ENCODE measurements at regions not wholly inside any gene's neighbourhood (a gene's known extent, or its start where the extent isn't known, plus 50 kb on each side); places are given as distances from the start of the nearest gene placed in this dataset.

DNA sequence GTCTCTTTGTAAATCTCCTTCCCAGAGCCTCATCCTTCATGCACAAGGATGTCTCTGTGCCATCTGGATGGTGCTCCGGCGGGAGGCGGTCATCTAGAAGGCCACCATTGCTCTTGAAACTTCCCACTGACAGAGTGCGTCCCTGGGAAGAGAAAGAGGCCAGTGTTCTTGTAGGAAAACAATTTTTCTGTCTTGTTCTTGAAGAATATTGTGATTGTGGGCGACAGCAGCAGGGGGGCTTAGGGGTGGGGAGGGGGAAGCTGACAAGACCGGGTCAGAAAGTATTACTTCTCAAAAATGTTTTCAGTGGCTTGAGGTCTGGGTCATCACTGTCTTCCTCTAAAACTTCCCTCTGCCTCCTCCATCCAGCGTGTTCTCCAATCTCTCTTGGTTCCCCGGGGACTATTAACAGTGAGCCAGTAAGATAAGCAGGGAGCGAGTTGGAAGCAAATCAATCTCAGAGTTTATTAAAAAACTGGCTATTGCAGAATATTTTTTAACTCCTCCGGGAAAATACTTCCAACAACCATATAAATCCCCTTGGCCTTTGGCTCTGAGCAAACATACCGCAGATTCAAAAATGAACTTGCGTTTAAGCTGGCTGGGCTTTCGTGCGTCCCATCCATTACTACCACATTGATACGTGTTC, 597.8 kb upstream of the MGMT start:
- no peak for DNase-seq
- TF ChIP-seq, protein P1, sequence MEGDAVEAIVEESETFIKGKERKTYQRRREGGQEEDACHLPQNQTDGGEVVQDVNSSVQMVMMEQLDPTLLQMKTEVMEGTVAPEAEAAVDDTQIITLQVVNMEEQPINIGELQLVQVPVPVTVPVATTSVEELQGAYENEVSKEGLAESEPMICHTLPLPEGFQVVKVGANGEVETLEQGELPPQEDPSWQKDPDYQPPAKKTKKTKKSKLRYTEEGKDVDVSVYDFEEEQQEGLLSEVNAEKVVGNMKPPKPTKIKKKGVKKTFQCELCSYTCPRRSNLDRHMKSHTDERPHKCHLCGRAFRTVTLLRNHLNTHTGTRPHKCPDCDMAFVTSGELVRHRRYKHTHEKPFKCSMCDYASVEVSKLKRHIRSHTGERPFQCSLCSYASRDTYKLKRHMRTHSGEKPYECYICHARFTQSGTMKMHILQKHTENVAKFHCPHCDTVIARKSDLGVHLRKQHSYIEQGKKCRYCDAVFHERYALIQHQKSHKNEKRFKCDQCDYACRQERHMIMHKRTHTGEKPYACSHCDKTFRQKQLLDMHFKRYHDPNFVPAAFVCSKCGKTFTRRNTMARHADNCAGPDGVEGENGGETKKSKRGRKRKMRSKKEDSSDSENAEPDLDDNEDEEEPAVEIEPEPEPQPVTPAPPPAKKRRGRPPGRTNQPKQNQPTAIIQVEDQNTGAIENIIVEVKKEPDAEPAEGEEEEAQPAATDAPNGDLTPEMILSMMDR (IDR thresholded peaks at IDR 0.05), result no peak
- peaks cover 69% of the 10 kb centered on the region for H3K9me3 Mint-ChIP-seq
- H3K4me3 Mint-ChIP-seq, result no peak overlapping the region
- no peaks in the 10 kb centered on the region for H3K4me1 Mint-ChIP-seq (ENCODE audit: low read depth)
- peaks cover 4% of the 10 kb centered on the region for H3K27me3 Mint-ChIP-seq (ENCODE audit: insufficient read depth)
- H3K36me3 Mint-ChIP-seq (ENCODE audit: low read depth), result peaks cover 9% of the 10 kb centered on the region; the same call in 1 of the 2 replicates
- no peak overlapping the region for H3K27ac Mint-ChIP-seq

DNA sequence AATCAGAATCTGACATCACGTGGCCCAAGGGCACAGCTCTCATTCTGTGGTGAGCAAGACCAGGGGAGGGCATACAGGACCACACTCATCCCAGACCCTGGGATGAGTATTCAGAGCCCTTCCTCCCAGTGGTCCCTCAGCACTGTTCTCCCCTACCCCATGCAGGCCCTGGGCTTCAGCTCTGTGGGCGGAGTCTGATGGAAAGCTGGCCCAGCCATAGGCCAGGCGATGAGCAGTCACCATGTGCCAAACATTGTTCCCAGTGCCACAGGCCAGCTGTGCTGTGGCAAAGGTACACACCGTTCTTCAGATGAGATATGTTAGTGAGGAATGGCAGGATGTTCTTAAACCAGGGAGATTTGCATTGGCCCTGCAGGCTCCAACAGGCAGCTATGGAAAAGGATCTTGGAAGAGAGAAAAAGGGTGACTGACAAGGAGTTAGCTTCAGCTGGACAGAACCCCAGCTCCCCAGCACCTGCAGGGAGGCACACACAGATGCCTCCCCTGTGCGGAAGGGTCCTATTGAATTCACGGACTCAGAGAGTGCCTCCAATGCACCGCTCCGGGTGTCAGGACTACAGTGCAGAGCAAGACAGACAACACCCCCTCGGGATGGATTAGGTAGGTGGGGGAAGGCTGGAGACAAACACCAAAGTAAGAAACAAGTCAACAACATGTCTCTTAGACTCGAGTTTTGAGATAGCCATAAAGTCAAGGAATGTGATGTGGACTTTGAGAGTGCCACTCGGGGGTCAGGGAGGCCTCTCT, 596.0 kb upstream of the MGMT start:
- Mint-ChIP-seq H3K27me3 (ENCODE audit: insufficient read depth) (peaks cover 4% of the 10 kb centered on the region), H3K9me3 (peaks cover 68% of the 10 kb centered on the region), H3K4me3 (no peak overlapping the region), H3K27ac (no peak overlapping the region), H3K4me1 (ENCODE audit: low read depth) (no peaks in the 10 kb centered on the region), H3K36me3 (ENCODE audit: low read depth) (peaks cover 9% of the 10 kb centered on the region; the same call in 1 of the 2 replicates)
- DNase-seq, result no peak
- TF ChIP-seq, protein P1 (IDR thresholded peaks at IDR 0.05), result no peak

DNA sequence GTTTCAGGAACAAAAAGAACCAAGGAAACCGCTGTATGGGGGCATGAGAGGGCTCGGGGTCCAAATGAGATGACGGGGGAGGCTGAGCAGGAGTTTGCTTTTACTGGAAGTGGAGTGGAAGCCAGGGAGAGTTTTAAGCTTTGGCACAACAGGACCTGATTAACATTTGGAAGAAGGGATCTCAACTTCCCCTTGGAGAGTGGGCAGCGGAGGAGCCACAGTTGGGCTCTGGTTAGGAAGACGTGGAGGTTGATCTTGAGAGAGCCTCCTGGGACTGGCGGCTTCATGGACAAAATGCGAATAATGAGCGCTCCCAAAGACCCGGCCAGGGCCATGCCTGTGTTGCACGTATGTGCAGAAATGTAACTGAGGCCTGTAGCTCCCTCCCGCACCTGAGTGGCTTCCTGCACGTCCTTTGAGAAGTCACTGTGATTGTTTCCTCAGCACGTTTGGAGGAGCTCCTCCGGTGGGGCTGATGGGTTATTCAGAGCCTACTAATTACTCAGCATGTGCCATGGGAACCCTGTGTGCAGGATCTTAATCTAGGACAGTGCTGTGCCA, 595.3 kb upstream of the MGMT start:
- Mint-ChIP-seq H3K27me3 (ENCODE audit: insufficient read depth) (peaks cover 4% of the 10 kb centered on the region), H3K36me3 (ENCODE audit: low read depth) (peaks cover 9% of the 10 kb centered on the region; the same call in 1 of the 2 replicates), H3K9me3 (peaks cover 71% of the 10 kb centered on the region), H3K4me1 (ENCODE audit: low read depth) (no peaks in the 10 kb centered on the region), H3K4me3 (no peak overlapping the region), H3K27ac (no peak overlapping the region)
- TF ChIP-seq, protein P1 (IDR thresholded peaks at IDR 0.05), result no peak
- DNase-seq, result no peak

DNA sequence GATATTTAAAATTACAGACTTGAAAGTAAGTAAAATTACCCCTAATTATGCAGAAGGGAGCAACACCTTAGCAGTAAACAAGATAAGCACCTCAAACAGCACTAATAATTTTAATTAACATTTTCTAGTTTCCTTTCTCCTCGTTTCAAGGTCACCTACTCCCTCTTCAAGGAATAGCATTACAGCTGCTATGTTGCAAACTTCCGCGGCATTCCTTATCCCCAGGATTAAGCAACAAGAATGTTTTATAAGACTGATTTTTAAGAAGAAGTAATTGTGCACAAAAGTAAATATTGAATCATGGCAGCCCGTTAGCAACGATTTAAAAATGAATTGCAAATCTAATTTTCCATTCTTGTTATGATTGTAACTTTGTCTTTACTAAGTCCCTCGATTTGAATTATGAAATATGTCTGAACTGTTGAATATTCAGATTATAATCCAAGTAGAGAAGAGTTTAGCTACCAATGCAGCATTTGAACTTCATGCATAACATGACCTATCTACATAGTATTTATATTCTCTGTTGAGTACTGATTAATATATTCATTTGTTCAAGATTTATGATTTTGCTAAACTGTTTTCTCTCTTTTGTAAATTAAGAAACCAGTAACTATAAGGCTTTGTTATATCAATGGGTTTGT, 593.5 kb upstream of the MGMT start:
- Mint-ChIP-seq H3K27me3 (ENCODE audit: insufficient read depth) (peaks cover 4% of the 10 kb centered on the region), H3K4me3 (no peak overlapping the region), H3K9me3 (peaks cover 73% of the 10 kb centered on the region), H3K27ac (no peak overlapping the region), H3K4me1 (ENCODE audit: low read depth) (no peaks in the 10 kb centered on the region), H3K36me3 (ENCODE audit: low read depth) (peaks cover 14% of the 10 kb centered on the region; the same call in 1 of the 2 replicates)
- TF ChIP-seq, protein P1 (IDR thresholded peaks at IDR 0.05), result no peak
- DNase-seq, result no peak

DNA sequence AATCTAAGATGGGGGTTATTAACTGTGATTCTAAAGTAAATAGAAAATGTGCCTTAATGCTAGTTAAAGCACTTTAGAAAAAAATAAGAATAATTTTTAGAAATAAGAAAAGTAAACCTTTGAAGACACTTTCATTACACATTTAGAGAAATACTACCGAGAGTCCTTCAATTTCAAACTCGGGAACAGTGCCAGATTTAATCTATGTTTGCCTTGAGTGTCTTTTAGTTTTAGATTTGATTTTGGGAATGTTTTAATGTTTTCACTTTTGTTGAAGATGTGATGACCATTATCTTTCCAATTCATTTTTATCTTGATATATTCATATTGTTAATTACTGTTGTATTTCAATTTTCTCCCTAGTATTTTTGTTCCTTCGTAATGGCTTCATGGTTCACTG, 592.7 kb upstream of the MGMT start:
- H3K4me3 Mint-ChIP-seq, result no peak overlapping the region
- H3K36me3 Mint-ChIP-seq (ENCODE audit: low read depth), result peaks cover 14% of the 10 kb centered on the region; the same call in 1 of the 2 replicates
- H3K4me1 Mint-ChIP-seq (ENCODE audit: low read depth), result no peaks in the 10 kb centered on the region
- H3K9me3 Mint-ChIP-seq, result peaks cover 76% of the 10 kb centered on the region
- TF ChIP-seq, protein P1 (IDR thresholded peaks at IDR 0.05), result no peak
- DNase-seq, result no peak
- H3K27ac Mint-ChIP-seq, result no peak overlapping the region
- H3K27me3 Mint-ChIP-seq (ENCODE audit: insufficient read depth), result peaks cover 4% of the 10 kb centered on the region

All from HFFc6 (cell line).